Stomach (tissue), 4 donors: ENCODE measurements at regions not wholly inside any gene's neighbourhood (a gene's known extent, or its start where the extent isn't known, plus 50 kb on each side); places are given as distances from the start of the nearest gene placed in this dataset.

Source experiments
- POLR2AphosphoS5 ChIP-seq, 3 donors: sonication (generic); formaldehyde crosslinking; IDR thresholded peaks; one replicate each; pipeline ENCODE4 v1.6.1; 2016; ENCODE audit warnings: antibody characterized with exemption in 3 of 3
- TF ChIP-seq, protein P1 (sequence below), 7 experiments: fragments of 450-650 bp in 4 of 7; fragments of 200-600 bp in 3 of 7; sonication (generic) in 3 of 7; IDR thresholded peaks; one replicate each; pipeline ENCODE4 v1.5.1; 2016 to 2019; ENCODE audit warnings: antibody characterized with exemption in 7 of 7, control low read depth in 2 of 7, mild to moderate bottlenecking in 1 of 7

- no peak for TF ChIP-seq POLR2AphosphoS5 (IDR thresholded peaks at IDR 0.05)
- TF ChIP-seq, protein P1, sequence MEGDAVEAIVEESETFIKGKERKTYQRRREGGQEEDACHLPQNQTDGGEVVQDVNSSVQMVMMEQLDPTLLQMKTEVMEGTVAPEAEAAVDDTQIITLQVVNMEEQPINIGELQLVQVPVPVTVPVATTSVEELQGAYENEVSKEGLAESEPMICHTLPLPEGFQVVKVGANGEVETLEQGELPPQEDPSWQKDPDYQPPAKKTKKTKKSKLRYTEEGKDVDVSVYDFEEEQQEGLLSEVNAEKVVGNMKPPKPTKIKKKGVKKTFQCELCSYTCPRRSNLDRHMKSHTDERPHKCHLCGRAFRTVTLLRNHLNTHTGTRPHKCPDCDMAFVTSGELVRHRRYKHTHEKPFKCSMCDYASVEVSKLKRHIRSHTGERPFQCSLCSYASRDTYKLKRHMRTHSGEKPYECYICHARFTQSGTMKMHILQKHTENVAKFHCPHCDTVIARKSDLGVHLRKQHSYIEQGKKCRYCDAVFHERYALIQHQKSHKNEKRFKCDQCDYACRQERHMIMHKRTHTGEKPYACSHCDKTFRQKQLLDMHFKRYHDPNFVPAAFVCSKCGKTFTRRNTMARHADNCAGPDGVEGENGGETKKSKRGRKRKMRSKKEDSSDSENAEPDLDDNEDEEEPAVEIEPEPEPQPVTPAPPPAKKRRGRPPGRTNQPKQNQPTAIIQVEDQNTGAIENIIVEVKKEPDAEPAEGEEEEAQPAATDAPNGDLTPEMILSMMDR (IDR thresholded peaks at IDR 0.05): no peak
Measured at GRCh38 chrX:148426467-148426866, 74.0 kb upstream of the AFF2 start.
